GM23338 (cell line): ENCODE measurements at regions not wholly inside any gene's neighbourhood (a gene's known extent, or its start where the extent isn't known, plus 50 kb on each side); places are given as distances from the start of the nearest gene placed in this dataset.

Experiments used
- ATAC-seq: fragments of 200-7000 bp; cut with Tn5 transposase; 3 replicates; pipeline ENCODE4 v1.9.1; 2020
- DNase-seq: peaks from one replicate; pipeline ENCODE4 v3.0.0-alpha.2; 2015; ENCODE audit warnings: low spot score
- H2AFZ ChIP-seq: fragments of 200-600 bp; sonication (generic); 2 replicates; pipeline ENCODE4 v1.8.0; 2016; ENCODE audit warnings: antibody characterized with exemption, mild to moderate bottlenecking, moderate library complexity
- H3F3A ChIP-seq: fragments of 200-600 bp; sonication (generic); replicated peaks from 2 replicates; pipeline ENCODE4 v1.8.0; 2017; ENCODE audit warnings: antibody characterized with exemption, mixed run types, low read depth
- H3K27ac ChIP-seq: fragments of 200-600 bp; sonication (generic); 2 replicates; pipeline ENCODE4 v1.6.1; 2016; ENCODE audit warnings: low read depth
- H3K27me3 ChIP-seq: fragments of 200-600 bp; sonication (generic); 2 replicates; pipeline ENCODE4 v1.8.0; 2016; ENCODE audit warnings: mild to moderate bottlenecking, mixed run types, moderate library complexity; ENCODE audit not compliant: insufficient read depth
- H3K36me3 ChIP-seq: fragments of 200-600 bp; sonication (generic); 2 replicates; pipeline ENCODE4 v1.8.0; 2016; ENCODE audit warnings: mild to moderate bottlenecking; ENCODE audit not compliant: insufficient read depth
- H3K4me1 ChIP-seq: fragments of 200-600 bp; sonication (generic); 2 replicates; pipeline ENCODE4 v1.8.0; 2016; ENCODE audit warnings: mild to moderate bottlenecking, moderate library complexity; ENCODE audit not compliant: insufficient read depth
- H3K4me2 ChIP-seq: fragments of 200-600 bp; sonication (generic); 2 replicates; pipeline ENCODE4 v1.7.1; 2017; ENCODE audit warnings: mixed run types
- H3K4me3 ChIP-seq: fragments of 200-600 bp; sonication (generic); 2 replicates; pipeline ENCODE4 v1.6.1; 2016; ENCODE audit warnings: mixed run types
- H3K79me2 ChIP-seq: fragments of 200-600 bp; sonication (generic); replicated peaks from 2 replicates; pipeline ENCODE4 v1.8.0; 2017; ENCODE audit warnings: mild to moderate bottlenecking; ENCODE audit not compliant: insufficient read depth
- H3K9me2 ChIP-seq: fragments of 200-600 bp; sonication (generic); 2 replicates; pipeline ENCODE4 v1.8.0; 2017; ENCODE audit not compliant: insufficient read depth
- H4K20me1 ChIP-seq: fragments of 200-600 bp; sonication (generic); replicated peaks from 2 replicates; pipeline ENCODE4 v1.8.0; 2017; ENCODE audit warnings: mild to moderate bottlenecking; ENCODE audit not compliant: insufficient read depth
- H3K27ac Mint-ChIP-seq: 2 replicates; pipeline ENCODE4 v1.8.0; 2020; ENCODE audit warnings: inconsistent platforms, mild to moderate bottlenecking, moderate library complexity, mixed read lengths
- H3K27me3 Mint-ChIP-seq: 3 replicates; pipeline ENCODE4 v1.8.0; 2022; ENCODE audit warnings: low read depth, mild to moderate bottlenecking, moderate library complexity, mixed read lengths, inconsistent platforms; ENCODE audit not compliant: insufficient read depth, poor library complexity
- H3K36me3 Mint-ChIP-seq: 3 replicates; pipeline ENCODE4 v1.8.0; 2021; ENCODE audit warnings: low read depth, mild to moderate bottlenecking, inconsistent platforms, moderate library complexity, mixed read lengths
- H3K4me1 Mint-ChIP-seq: 3 replicates; pipeline ENCODE4 v1.8.0; 2020; ENCODE audit warnings: mild to moderate bottlenecking, inconsistent platforms, mixed read lengths
- H3K4me3 Mint-ChIP-seq: 3 replicates; pipeline ENCODE4 v1.8.0; 2021; ENCODE audit warnings: moderate library complexity, mild to moderate bottlenecking, inconsistent platforms, mixed read lengths
- H3K9me3 Mint-ChIP-seq: 3 replicates; pipeline ENCODE4 v1.8.0; 2020; ENCODE audit warnings: moderate library complexity, mild to moderate bottlenecking, inconsistent platforms, mixed read lengths
- CREB1 ChIP-seq: fragments of 250-450 bp; sonication (Bioruptor Pico); IDR thresholded peaks from 2 replicates; pipeline ENCODE4 v1.5.0; 2020; ENCODE audit warnings: low read depth, mild to moderate bottlenecking, moderate library complexity
- ETS1 ChIP-seq: IDR thresholded peaks from 2 replicates; pipeline ENCODE4 v1.6.1; 2016; ENCODE audit warnings: antibody characterized with exemption
- EZH2phosphoT487 ChIP-seq: fragments of 200-600 bp; sonication (generic); IDR thresholded peaks from one replicate; pipeline ENCODE4 v1.8.1; 2018; ENCODE audit warnings: antibody characterized with exemption; ENCODE audit not compliant: unreplicated experiment
- JUNB ChIP-seq: IDR thresholded peaks from one replicate; pipeline ENCODE4 v1.6.1; 2016; ENCODE audit warnings: antibody characterized with exemption; ENCODE audit not compliant: unreplicated experiment
- NANOG ChIP-seq: IDR thresholded peaks from 2 replicates; pipeline ENCODE4 v1.6.1; 2016; ENCODE audit warnings: antibody characterized with exemption, borderline replicate concordance
- POLR2AphosphoS5 ChIP-seq: IDR thresholded peaks from 2 replicates; pipeline ENCODE4 v1.6.1; 2016; ENCODE audit warnings: antibody characterized with exemption, low read depth
- REST ChIP-seq: IDR thresholded peaks from one replicate; pipeline ENCODE4 v1.6.1; 2018; ENCODE audit warnings: antibody characterized with exemption; ENCODE audit not compliant: unreplicated experiment
- STAT1 ChIP-seq: IDR thresholded peaks from one replicate; pipeline ENCODE4 v1.6.1; 2016; ENCODE audit warnings: antibody characterized with exemption; ENCODE audit not compliant: unreplicated experiment
- ZNF331 ChIP-seq: fragments of 250-450 bp; sonication (Bioruptor Pico); IDR thresholded peaks from 2 replicates; pipeline ENCODE4 v1.5.0; 2020; ENCODE audit warnings: low read depth, mild to moderate bottlenecking, moderate library complexity
- ZNF462 ChIP-seq: fragments of 250-450 bp; sonication (Bioruptor Pico); IDR thresholded peaks from 2 replicates; pipeline ENCODE4 v1.5.0; 2020; ENCODE audit warnings: mild to moderate bottlenecking, moderate library complexity
- TF ChIP-seq, protein P1 (sequence below), 2 experiments: fragments of 200-600 bp in 1 of 2; sonication (generic) in 1 of 2; conservative IDR thresholded peaks; 2 replicates each; pipeline versions ENCODE4 v1.5.1 to v1.6.1; 2016 to 2017; ENCODE audit warnings: antibody characterized with exemption in 2 of 2, low read depth in 2 of 2, mild to moderate bottlenecking in 2 of 2, moderate library complexity in 1 of 2

DNA sequence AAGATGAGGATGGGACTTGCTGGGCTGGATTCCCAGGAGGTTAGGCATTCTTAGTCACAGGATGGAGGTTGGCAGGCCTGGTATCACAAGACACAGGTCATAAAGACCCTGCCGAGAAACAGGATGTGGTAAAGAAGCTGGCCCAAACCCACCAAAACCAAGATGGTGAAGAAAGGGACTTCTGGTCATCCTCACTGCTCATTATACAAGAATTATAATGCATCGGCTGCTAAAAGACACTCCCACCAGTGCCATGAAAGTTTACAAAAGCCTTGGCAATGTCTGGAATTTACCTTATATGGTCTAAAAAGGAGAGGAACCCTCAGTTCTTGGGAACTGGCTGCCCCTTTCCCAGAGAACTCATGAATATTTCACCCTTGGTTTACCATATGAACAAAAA lies 345.5 kb upstream of the POM121L12 start (continued):
- TF ChIP-seq REST (no peak), JUNB (no peak), STAT1 (no peak), NANOG (no peak), CREB1 (no peak), ETS1 (no peak), EZH2phosphoT487 (no peak), ZNF331 (CRISPR knock-in tag) (no peak)
- TF ChIP-seq, protein P1, sequence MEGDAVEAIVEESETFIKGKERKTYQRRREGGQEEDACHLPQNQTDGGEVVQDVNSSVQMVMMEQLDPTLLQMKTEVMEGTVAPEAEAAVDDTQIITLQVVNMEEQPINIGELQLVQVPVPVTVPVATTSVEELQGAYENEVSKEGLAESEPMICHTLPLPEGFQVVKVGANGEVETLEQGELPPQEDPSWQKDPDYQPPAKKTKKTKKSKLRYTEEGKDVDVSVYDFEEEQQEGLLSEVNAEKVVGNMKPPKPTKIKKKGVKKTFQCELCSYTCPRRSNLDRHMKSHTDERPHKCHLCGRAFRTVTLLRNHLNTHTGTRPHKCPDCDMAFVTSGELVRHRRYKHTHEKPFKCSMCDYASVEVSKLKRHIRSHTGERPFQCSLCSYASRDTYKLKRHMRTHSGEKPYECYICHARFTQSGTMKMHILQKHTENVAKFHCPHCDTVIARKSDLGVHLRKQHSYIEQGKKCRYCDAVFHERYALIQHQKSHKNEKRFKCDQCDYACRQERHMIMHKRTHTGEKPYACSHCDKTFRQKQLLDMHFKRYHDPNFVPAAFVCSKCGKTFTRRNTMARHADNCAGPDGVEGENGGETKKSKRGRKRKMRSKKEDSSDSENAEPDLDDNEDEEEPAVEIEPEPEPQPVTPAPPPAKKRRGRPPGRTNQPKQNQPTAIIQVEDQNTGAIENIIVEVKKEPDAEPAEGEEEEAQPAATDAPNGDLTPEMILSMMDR (conservative IDR thresholded peaks at IDR 0.05; ENCODE audit: low read depth in 2 of 2) = no peak

DNA sequence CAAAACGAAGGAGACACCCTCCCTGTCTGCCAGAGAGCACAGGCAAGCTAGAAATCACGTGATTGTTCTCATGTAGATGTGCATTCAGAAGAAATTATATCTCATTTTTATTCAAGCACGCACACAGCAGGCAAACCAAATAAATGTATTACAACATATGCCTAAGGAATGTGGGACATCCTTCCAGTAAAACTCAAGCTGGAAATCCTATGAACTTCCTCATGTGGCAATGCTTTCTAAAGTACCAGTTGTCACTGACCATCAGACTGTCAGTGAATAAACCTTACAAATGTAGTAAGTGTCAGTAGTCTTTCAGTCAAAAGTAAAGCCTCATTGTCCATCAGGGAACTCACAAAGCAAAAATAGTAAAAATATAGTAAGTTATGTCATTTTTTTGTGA lies 350.1 kb upstream of the POM121L12 start:
- ATAC-seq = no peak
- H3K27me3 ChIP-seq = no peaks in the 10 kb centered on the region
- Mint-ChIP-seq H3K27ac (no peak overlapping the region), H3K27me3 (no peaks in the 10 kb centered on the region), H3K4me3 (no peak overlapping the region), H3K36me3 (no peaks in the 10 kb centered on the region), H3K4me1 (peaks cover 3% of the 10 kb centered on the region; the same call in 1 of the 3 replicates), H3K9me3 (no peaks in the 10 kb centered on the region)
- H3K9me2 ChIP-seq = peaks cover 14% of the 10 kb centered on the region
- H3K79me2 ChIP-seq = no peaks in the 10 kb centered on the region
- H2AFZ ChIP-seq = no peak overlapping the region
- H3K27ac ChIP-seq = no peak overlapping the region
- no peaks in the 10 kb centered on the region for H3K4me1 ChIP-seq
- H3K4me3 ChIP-seq = no peak overlapping the region
- no peaks in the 10 kb centered on the region for H3K36me3 ChIP-seq
- H3K4me2 ChIP-seq = no peak overlapping the region
- H3F3A ChIP-seq = no peaks in the 10 kb centered on the region
- no peaks in the 10 kb centered on the region for H4K20me1 ChIP-seq
- no peak for DNase-seq
- TF ChIP-seq ZNF462 (no peak), JUNB (no peak), POLR2AphosphoS5 (no peak), STAT1 (no peak), CREB1 (no peak)
- TF ChIP-seq, protein P1 (conservative IDR thresholded peaks at IDR 0.05; ENCODE audit: low read depth in 2 of 2) = no peak
